ENCODE measurements at regions not wholly inside any gene's neighbourhood (a gene's known extent, or its start where the extent isn't known, plus 50 kb on each side); places are given as distances from the start of the nearest gene placed in this dataset.
A peak's percentile ranks its signal among the peaks of the same experiment; 100 is the strongest.
"Not testable (repeated sequence)": the region's sequence is repeated elsewhere in the genome, so short reads cannot be mapped to it uniquely, and the experiment has no call there.

DNA sequence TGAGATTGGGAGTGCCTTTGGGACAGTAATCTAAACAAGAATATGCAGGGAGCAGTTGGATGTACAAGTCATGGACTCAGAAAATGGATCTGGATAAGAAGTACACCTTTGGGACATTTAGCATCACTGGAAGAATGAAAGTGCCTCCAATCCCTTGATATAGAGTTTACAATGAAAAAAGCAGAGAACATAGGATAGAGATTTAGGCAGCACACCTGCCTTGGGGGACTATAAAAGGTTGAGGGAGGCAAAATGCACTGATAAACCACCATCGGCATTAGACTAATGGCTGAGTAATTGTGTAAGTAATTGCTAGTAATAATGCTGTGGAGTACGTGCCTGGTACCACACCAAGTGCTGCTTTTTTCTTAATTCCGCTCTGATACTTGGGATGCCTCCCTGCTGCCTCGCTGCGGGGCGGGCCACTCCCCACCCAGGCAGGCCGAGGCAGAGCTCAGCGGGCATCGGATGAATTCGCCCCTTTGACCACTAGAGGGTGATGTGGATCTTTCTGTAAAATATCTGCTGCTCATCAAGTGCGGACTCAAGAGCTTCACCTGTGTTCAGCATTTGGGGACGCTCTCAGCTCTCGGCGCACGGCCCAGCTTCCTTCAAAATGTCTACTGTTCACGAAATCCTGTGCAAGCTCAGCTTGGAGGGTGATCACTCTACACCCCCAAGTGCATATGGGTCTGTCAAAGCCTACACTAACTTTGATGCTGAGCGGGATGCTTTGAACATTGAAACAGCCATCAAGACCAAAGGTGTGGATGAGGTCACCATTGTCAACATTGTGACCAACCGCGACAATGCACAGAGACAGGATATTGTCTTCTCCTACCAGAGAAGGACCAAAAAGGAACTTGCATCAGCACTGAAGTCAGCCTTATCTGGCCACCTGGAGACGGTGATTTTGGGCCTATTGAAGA, 99.9 kb downstream of the ANKRD18B start:
- H3K4me3 ChIP-seq (ENCODE audit: low read length): no peak overlapping the region
- peak; percentile 76 for DNase-seq (ENCODE audit: low read depth, low spot score)

GRCh38 chr9:33628318-33628717, 104.3 kb downstream of the ANKRD18B start:
- not testable (repeated sequence) for DNase-seq (ENCODE audit: low read depth, low spot score); H3K4me3 ChIP-seq (ENCODE audit: low read length)

DNA sequence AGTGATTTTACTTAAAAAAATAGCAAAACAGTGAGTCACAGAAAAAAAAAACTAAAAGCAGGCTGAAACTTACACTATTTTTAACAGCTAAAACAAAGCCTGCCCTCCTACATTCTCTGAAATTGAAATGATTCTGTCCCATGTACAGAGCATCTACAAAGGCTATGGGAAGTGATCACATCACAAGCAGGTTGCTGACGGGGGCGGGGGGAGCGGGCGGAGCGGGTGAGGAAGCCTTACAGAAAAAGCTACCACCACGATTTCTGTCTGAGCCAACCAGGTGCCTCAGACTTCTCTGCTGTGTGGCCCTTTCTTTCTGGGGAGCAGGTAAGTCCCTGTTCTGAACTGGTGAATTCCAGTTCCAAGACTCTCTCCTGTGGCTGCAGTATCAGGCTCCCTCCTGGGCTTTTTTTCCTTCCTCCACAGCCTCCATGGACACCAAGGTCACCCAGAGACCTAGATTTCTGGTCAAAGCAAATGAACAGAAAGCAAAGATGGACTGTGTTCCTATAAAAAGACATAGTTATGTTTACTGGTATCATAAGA, 104.9 kb downstream of the ANKRD18B start:
- H3K4me3 ChIP-seq (ENCODE audit: low read length): no peak overlapping the region
- no peak for DNase-seq (ENCODE audit: low read depth, low spot score)

- no peak overlapping the region for H3K4me3 ChIP-seq (ENCODE audit: low read length)
- DNase-seq (ENCODE audit: low read depth, low spot score): no peak
Measured at GRCh38 chr9:33633636-33634035, 109.6 kb downstream of the ANKRD18B start.

GRCh38 chr9:33637881-33638280, 113.8 kb downstream of the ANKRD18B start:
- H3K4me3 ChIP-seq (ENCODE audit: low read length): no peak overlapping the region
- no peak for DNase-seq (ENCODE audit: low read depth, low spot score)

DNA sequence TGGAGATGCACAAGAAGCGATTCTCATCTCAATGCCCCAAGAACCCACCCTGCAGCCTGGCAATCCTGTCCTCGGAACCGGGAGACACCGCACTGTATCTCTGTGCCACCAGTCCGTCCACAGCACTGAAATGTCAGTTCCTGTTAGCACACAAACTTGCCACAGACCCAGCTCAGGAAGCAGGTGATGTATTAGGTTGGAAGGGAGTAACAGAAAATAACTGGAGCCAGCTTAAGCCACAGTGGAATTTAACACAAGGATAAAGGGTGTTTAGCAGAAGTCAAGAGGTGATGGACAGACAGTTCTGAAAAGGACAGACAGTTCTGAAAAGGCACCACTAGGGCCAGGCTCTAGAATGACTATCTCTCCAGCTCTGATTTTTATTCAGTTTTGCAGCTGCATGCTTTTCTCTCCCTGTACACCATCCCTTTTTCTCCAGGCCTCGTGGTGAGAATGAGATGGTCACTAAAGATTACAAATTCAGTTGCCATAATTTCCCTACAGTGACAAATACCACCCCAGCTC, 114.4 kb downstream of the ANKRD18B start:
- DNase-seq (ENCODE audit: low read depth, low spot score): no peak
- H3K4me3 ChIP-seq (ENCODE audit: low read length): no peak overlapping the region

- DNase-seq (ENCODE audit: low read depth, low spot score): no peak
- no peak overlapping the region for H3K4me3 ChIP-seq (ENCODE audit: low read length)
Measured at GRCh38 chr9:33645706-33646105, 121.7 kb downstream of the ANKRD18B start.

DNA sequence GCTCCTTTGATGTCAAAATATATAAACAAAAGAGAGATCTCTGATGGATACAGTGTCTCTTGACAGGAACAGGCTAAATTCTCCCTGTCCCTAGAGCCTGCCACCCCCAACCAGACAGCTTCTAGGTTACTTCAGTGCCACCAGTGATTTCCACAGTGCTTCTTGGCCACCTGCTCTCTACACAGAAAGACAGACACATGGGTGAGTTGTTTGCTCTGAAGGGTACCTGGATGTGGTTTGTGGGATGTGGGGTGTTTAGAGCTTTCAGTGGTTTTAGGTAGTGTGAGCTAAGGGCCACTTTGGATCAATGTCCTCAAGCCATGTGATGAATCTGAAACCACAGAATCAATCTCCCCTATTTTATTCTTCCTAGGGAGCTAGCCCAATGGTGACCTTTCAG, 125.4 kb downstream of the ANKRD18B start:
- DNase-seq (ENCODE audit: low read depth, low spot score): peak; percentile 39
- H3K4me3 ChIP-seq (ENCODE audit: low read length): no peak overlapping the region

DNA sequence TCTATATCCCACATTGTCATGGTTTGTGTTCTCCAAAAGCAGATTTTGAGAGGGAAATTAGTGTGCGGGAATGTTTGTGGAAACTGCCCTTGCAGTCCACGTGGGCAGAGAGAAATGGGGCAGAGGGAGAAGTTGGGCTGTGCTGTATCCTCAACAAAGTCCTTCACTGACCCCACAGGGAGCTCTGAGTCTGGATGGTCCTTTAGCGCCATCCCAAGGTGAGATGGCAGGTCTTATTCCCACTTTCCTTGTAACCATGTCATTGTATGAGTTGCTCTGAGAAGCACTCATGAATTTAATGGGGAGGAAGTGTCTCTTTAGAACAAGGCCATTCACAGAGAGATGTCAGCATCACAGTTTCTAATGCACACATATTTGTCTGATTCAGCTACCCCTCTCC, 127.1 kb downstream of the ANKRD18B start:
- no peak for DNase-seq (ENCODE audit: low read depth, low spot score)

GRCh38 chr9:33659921-33660320, 135.4 kb upstream of the PRSS3 start:
- no peak overlapping the region for H3K4me3 ChIP-seq (ENCODE audit: low read length)
- no peak for DNase-seq (ENCODE audit: low read depth, low spot score)

More for the DNA sequence above, 127.1 kb downstream of the ANKRD18B start:
- H3K4me3 ChIP-seq (ENCODE audit: low read length): no peak overlapping the region

- H3K4me3 ChIP-seq (ENCODE audit: low read length): no peak overlapping the region
Measured at GRCh38 chr9:33660772-33661171, 134.6 kb upstream of the PRSS3 start.

GRCh38 chr9:33661176-33661575, 134.2 kb upstream of the PRSS3 start:
- no peak for DNase-seq (ENCODE audit: low read depth, low spot score)
- no peak overlapping the region for H3K4me3 ChIP-seq (ENCODE audit: low read length)

More at GRCh38 chr9:33660772-33661171, 134.6 kb upstream of the PRSS3 start:
- DNase-seq (ENCODE audit: low read depth, low spot score): no peak

GRCh38 chr9:33662871-33663270, 132.5 kb upstream of the PRSS3 start:
- no peak for DNase-seq (ENCODE audit: low read depth, low spot score)
- no peak overlapping the region for H3K4me3 ChIP-seq (ENCODE audit: low read length)

- peak overlapping the region; percentile 43 for H3K4me3 ChIP-seq (ENCODE audit: low read length)
- not testable (repeated sequence) for DNase-seq (ENCODE audit: low read depth, low spot score)
Measured at GRCh38 chr9:33676194-33676745, 119.1 kb upstream of the PRSS3 start.

DNA sequence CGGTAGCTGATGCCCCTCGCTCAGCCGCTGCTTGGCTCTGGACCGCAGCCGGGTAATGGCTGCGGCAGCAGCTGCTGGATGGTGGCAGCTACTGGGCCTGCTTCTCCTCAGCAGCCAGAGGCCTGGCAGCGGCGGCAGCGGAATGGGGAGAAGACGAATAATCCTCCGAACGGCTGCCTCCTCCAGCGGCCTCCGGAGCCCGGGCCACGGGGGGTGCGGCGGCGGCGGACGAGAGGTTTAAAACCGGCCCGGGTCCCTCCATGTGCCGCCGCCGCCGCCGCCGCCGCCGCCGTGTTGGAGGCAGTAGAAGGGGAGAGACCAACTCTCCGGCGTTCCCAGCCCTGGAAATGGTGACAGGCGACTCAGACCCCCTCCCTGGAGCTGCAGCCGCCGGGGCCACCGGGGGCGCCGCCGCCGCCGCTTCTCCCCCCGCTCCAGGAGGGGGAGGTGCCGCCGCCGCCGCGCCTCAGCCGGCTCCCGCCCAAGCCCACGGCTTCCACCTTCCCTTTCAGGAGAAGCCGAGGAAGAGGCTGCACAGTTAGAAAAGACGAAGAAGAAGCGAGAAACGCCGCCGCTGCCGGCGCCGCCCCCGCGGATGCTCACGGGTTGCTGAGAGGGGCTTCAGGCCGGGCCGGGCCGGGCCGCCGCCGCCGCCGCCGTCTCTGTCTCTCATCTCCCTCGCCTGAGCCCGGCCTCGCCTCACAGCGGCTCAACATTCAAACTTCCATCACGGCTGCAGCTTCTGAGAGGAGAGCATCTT, 118.4 kb upstream of the PRSS3 start:
- H3K4me3 ChIP-seq (ENCODE audit: low read length): peak overlapping the region; percentile 44
- DNase-seq (ENCODE audit: low read depth, low spot score): no peak

GRCh38 chr9:33677506-33677809, 117.9 kb upstream of the PRSS3 start:
- no peak for DNase-seq (ENCODE audit: low read depth, low spot score)
- peak overlapping the region; percentile 44 for H3K4me3 ChIP-seq (ENCODE audit: low read length)

DNA sequence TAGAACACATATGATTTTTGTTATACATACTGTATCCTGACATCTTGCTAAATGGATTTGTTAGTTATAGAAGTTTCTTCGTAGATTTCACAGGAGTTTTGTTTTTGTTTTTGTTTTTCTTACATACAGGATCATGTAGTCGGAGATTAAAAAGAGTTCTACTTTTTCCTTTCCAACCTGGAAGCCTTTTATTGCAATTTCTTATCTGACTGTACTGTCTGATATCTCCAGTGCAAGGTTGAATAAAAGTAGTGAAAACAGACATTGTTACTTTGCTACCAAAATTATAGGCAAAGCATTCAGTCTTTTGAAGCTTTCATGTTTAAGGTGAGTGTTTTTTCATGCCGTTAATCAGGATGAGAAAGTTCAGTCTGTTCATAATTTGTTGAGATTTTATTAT, 117.4 kb upstream of the PRSS3 start:
- H3K4me3 ChIP-seq (ENCODE audit: low read length): no peak overlapping the region
- no peak for DNase-seq (ENCODE audit: low read depth, low spot score)

GRCh38 chr9:33682551-33682950, 112.8 kb upstream of the PRSS3 start:
- H3K4me3 ChIP-seq (ENCODE audit: low read length): no peak overlapping the region

GRCh38 chr9:33684831-33685230, 110.5 kb upstream of the PRSS3 start:
- no peak overlapping the region for H3K4me3 ChIP-seq (ENCODE audit: low read length)
- no peak for DNase-seq (ENCODE audit: low read depth, low spot score)

More at GRCh38 chr9:33682551-33682950, 112.8 kb upstream of the PRSS3 start:
- no peak for DNase-seq (ENCODE audit: low read depth, low spot score)

- no peak for DNase-seq (ENCODE audit: low read depth, low spot score)
- no peak overlapping the region for H3K4me3 ChIP-seq (ENCODE audit: low read length)
Measured at GRCh38 chr9:33686942-33687341, 108.4 kb upstream of the PRSS3 start.

Measured in Jurkat, Clone E6-1 (cell line).